MM.1S (cell line): ENCODE measurements at regions not wholly inside any gene's neighbourhood (a gene's known extent, or its start where the extent isn't known, plus 50 kb on each side); places are given as distances from the start of the nearest gene placed in this dataset.

Source experiments
- DNase-seq: peaks from one replicate; pipeline ENCODE4 v3.0.0-alpha.2; 2015
- H2AFZ ChIP-seq: fragments of 300-600 bp; sonication (generic); 2 replicates; pipeline ENCODE4 v1.6.0; 2016; ENCODE audit warnings: antibody characterized with exemption, low read length
- H3F3A ChIP-seq: fragments of 300-600 bp; sonication (generic); 2 replicates; pipeline ENCODE4 v1.6.1; 2016; ENCODE audit warnings: mild to moderate bottlenecking, antibody characterized with exemption, low read length, moderate library complexity, mixed read lengths; ENCODE audit not compliant: insufficient read depth
- H3K27ac ChIP-seq: fragments of 300-600 bp; sonication (generic); 2 replicates; pipeline ENCODE4 v1.5.1; 2016; ENCODE audit warnings: mild to moderate bottlenecking, low read length
- H3K27me3 ChIP-seq: fragments of 300-600 bp; sonication (generic); replicated peaks from 2 replicates; pipeline ENCODE4 v1.6.0; 2016; ENCODE audit warnings: low read length; ENCODE audit not compliant: insufficient read depth
- H3K36me3 ChIP-seq: fragments of 300-600 bp; sonication (generic); replicated peaks from 2 replicates; pipeline ENCODE4 v1.6.1; 2016; ENCODE audit warnings: mild to moderate bottlenecking, low read length, mixed read lengths; ENCODE audit not compliant: insufficient read depth
- H3K4me1 ChIP-seq: fragments of 300-600 bp; sonication (generic); 2 replicates; pipeline ENCODE4 v1.6.1; 2016; ENCODE audit warnings: low read length, mixed read lengths
- H3K4me2 ChIP-seq: fragments of 300-600 bp; sonication (generic); 2 replicates; pipeline ENCODE4 v1.6.0; 2016; ENCODE audit warnings: low read depth, low read length
- H3K4me3 ChIP-seq: fragments of 300-600 bp; sonication (generic); 2 replicates; pipeline ENCODE4 v1.5.1; 2016; ENCODE audit warnings: low read length, mixed read lengths
- H3K79me2 ChIP-seq: fragments of 300-600 bp; sonication (generic); 2 replicates; pipeline ENCODE4 v1.6.1; 2016; ENCODE audit warnings: mixed run types, low read length, mixed read lengths
- H3K9ac ChIP-seq: fragments of 300-600 bp; sonication (generic); 2 replicates; pipeline ENCODE4 v1.6.1; 2016; ENCODE audit warnings: low read length, mixed read lengths
- H3K9me2 ChIP-seq: fragments of 300-600 bp; sonication (generic); replicated peaks from 2 replicates; pipeline ENCODE4 v1.6.1; 2016; ENCODE audit warnings: mild to moderate bottlenecking, low read length, mixed read lengths; ENCODE audit not compliant: insufficient read depth
- H3K9me3 ChIP-seq: fragments of 300-600 bp; sonication (generic); replicated peaks from 2 replicates; pipeline ENCODE4 v1.6.1; 2016; ENCODE audit warnings: mild to moderate bottlenecking, low read length, mixed read lengths; ENCODE audit not compliant: insufficient read depth
- H4K20me1 ChIP-seq: fragments of 300-600 bp; sonication (generic); 2 replicates; pipeline ENCODE4 v1.6.1; 2016; ENCODE audit warnings: mild to moderate bottlenecking, low read length, moderate library complexity, mixed read lengths; ENCODE audit not compliant: insufficient read depth
- EZH2 ChIP-seq: fragments of 300-600 bp; sonication (generic); optimal IDR thresholded peaks from 2 replicates; pipeline ENCODE3; 2017; ENCODE audit warnings: low read depth, mild to moderate bottlenecking, antibody characterized with exemption, low read length, mixed read lengths
- EZH2phosphoT487 ChIP-seq: fragments of 300-600 bp; sonication (generic); IDR thresholded peaks from 2 replicates; pipeline ENCODE4 v1.6.1; 2018; ENCODE audit warnings: antibody characterized with exemption, low read length
- TF ChIP-seq, protein P1 (sequence below): fragments of 300-600 bp; sonication (generic); IDR thresholded peaks from 2 replicates; pipeline ENCODE4 v1.5.1; 2016; ENCODE audit warnings: antibody characterized with exemption, low read length, mixed read lengths

DNA sequence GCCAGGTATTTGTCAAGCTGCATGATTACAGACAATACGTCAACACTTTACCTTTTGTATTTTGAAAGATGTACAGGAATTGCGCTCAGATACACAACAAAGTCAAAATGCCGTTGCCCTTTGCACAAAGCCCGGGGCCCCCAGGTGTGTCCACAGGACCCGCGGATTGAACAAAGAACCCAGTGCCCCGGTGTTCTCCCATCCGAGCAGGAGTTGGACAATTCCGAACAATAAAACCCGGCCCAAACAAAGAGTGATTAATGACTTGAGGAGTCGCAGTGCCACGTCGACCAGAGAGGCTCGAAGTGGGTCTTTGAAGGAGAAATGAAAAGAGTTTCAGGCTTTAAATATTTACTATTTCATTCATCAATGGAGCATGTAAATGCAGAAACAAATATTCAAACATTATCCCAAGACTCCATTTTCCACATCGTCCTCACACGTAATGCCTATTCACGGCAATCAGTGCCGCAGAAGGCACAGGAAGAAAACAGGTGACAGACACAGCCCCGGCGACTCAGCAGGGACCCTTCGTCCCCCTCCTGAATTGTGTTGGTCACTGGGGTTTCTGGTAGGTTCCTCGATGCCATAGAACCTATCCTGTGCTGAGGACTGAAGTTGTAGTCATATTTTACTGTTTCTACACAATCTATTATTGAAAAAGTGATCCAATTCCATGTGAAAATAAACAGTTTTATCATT lies 70.9 kb upstream of the MGMT start:
- Histone ChIP-seq H3F3A (no peaks in the 10 kb centered on the region), H3K9me3 (no peaks in the 10 kb centered on the region), H4K20me1 (no peaks in the 10 kb centered on the region), H3K4me2 (no peak overlapping the region), H3K9me2 (no peaks in the 10 kb centered on the region), H3K27ac (no peak overlapping the region), H3K4me3 (no peak overlapping the region), H3K27me3 (no peaks in the 10 kb centered on the region), H3K9ac (no peak overlapping the region), H3K36me3 (no peaks in the 10 kb centered on the region), H2AFZ (no peak overlapping the region), H3K4me1 (no peaks in the 10 kb centered on the region), H3K79me2 (no peaks in the 10 kb centered on the region)
- TF ChIP-seq EZH2 (no peak), EZH2phosphoT487 (no peak)
- TF ChIP-seq, protein P1, sequence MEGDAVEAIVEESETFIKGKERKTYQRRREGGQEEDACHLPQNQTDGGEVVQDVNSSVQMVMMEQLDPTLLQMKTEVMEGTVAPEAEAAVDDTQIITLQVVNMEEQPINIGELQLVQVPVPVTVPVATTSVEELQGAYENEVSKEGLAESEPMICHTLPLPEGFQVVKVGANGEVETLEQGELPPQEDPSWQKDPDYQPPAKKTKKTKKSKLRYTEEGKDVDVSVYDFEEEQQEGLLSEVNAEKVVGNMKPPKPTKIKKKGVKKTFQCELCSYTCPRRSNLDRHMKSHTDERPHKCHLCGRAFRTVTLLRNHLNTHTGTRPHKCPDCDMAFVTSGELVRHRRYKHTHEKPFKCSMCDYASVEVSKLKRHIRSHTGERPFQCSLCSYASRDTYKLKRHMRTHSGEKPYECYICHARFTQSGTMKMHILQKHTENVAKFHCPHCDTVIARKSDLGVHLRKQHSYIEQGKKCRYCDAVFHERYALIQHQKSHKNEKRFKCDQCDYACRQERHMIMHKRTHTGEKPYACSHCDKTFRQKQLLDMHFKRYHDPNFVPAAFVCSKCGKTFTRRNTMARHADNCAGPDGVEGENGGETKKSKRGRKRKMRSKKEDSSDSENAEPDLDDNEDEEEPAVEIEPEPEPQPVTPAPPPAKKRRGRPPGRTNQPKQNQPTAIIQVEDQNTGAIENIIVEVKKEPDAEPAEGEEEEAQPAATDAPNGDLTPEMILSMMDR: no peak
- no peak for DNase-seq

DNA sequence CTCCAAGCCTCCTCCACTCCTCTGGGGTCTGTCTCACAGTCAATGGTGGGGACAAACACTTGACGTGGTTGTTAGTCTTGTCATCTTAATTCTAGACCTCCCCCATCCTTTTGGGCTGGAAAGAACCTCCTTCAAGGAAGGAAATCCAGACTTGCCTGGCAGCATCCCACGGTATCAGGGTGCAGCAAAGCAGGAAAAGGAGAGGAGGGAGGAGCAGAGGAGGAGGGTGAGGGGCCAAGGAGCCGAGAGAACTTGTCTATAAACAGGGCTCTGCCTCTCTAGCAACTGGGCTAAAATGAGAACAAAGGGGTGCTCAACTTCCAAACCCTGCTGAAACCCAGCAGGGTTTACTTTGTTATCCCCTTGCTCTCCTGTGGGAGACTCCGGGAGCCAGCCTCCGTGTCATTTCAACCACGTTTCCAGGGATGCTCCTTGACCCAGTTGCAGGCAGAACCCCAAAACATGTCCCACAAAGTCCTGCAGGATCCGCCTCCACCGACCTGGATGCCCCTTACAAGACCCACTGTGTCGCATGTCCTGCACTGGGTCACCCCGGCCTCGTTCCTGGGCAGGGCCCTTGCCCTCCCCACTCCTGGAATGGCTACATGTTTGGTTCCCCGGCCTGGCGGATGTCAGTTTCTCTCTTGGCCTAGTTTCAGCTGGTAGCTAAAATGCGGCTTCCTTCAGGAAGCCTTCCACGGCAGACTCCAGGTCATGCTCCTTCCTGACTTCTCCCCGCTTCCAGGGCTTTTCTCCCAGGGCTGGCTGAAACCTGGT lies 69.7 kb upstream of the MGMT start:
- no peak overlapping the region for H3K9ac ChIP-seq
- H3F3A ChIP-seq: no peaks in the 10 kb centered on the region
- no peaks in the 10 kb centered on the region for H3K9me3 ChIP-seq
- no peaks in the 10 kb centered on the region for H3K27me3 ChIP-seq
- no peak overlapping the region for H3K4me3 ChIP-seq
- H3K36me3 ChIP-seq: no peaks in the 10 kb centered on the region
- no peak overlapping the region for H2AFZ ChIP-seq
- no peaks in the 10 kb centered on the region for H4K20me1 ChIP-seq
- DNase-seq: no peak
- H3K9me2 ChIP-seq: no peaks in the 10 kb centered on the region
- H3K4me2 ChIP-seq: no peak overlapping the region
- TF ChIP-seq, protein P1: no peak
- TF ChIP-seq EZH2phosphoT487: no peak
- TF ChIP-seq EZH2: no peak
- no peaks in the 10 kb centered on the region for H3K4me1 ChIP-seq
- H3K27ac ChIP-seq: no peak overlapping the region
- no peaks in the 10 kb centered on the region for H3K79me2 ChIP-seq

DNA sequence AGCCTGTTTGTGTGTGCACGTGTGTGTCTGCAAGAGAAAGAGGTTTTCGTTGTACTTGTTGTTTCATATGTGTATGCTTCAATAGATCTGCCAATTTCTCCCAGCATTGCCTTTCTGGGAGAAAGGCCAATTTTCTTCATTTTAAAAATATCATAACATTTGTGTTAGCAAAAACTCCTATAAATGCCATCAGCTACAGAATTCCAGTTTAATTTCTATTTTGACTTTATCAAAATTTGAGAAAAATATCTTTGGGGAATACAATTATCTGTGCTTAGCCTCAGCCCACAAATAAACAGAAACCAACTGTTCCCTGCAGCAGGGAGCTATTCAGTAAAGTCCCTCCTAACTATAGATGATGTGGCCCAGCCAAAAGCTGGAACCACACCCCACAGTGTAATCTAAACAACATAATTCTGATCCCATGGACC lies 68.3 kb upstream of the MGMT start:
- Histone ChIP-seq H3K27ac (no peak overlapping the region), H3K4me1 (no peaks in the 10 kb centered on the region), H3F3A (no peaks in the 10 kb centered on the region), H3K4me2 (no peak overlapping the region), H2AFZ (no peak overlapping the region), H3K9me2 (no peaks in the 10 kb centered on the region), H3K9ac (no peak overlapping the region), H3K4me3 (no peak overlapping the region), H4K20me1 (no peaks in the 10 kb centered on the region), H3K79me2 (no peaks in the 10 kb centered on the region), H3K9me3 (no peaks in the 10 kb centered on the region), H3K36me3 (no peaks in the 10 kb centered on the region), H3K27me3 (no peaks in the 10 kb centered on the region)
- no peak for DNase-seq
- TF ChIP-seq, protein P1: no peak
- TF ChIP-seq EZH2phosphoT487 (no peak), EZH2 (no peak)
